BLaER1 (cell line): ENCODE measurements at regions not wholly inside any gene's neighbourhood (a gene's known extent, or its start where the extent isn't known, plus 50 kb on each side); places are given as distances from the start of the nearest gene placed in this dataset.
"Not testable (repeated sequence)": the region's sequence is repeated elsewhere in the genome, so short reads cannot be mapped to it uniquely, and the experiment has no call there.

Experiments
- H3K27ac ChIP-seq: shearing (Covaris generic); formaldehyde crosslinking; 2 replicates; pipeline ENCODE4 v1.8.1; 2022
- H3K27me3 ChIP-seq: shearing (Covaris generic); formaldehyde crosslinking; 2 replicates; pipeline ENCODE4 v1.8.1; 2022
- H3K36me3 ChIP-seq: shearing (Covaris generic); formaldehyde crosslinking; 2 replicates; pipeline ENCODE4 v1.8.1; 2022
- H3K4me1 ChIP-seq: shearing (Covaris generic); formaldehyde crosslinking; 2 replicates; pipeline ENCODE4 v1.8.1; 2022
- H3K4me2 ChIP-seq: shearing (Covaris generic); formaldehyde crosslinking; 2 replicates; pipeline ENCODE4 v1.8.1; 2022
- H3K4me3 ChIP-seq: shearing (Covaris generic); formaldehyde crosslinking; 2 replicates; pipeline ENCODE4 v1.8.1; 2022
- H3K9ac ChIP-seq: shearing (Covaris generic); formaldehyde crosslinking; 2 replicates; pipeline ENCODE4 v1.8.1; 2022
- H3K9me3 ChIP-seq: shearing (Covaris generic); formaldehyde crosslinking; 2 replicates; pipeline ENCODE4 v1.8.1; 2022
- H4K20me1 ChIP-seq: shearing (Covaris generic); formaldehyde crosslinking; 2 replicates; pipeline ENCODE4 v1.8.1; 2022
- Cebpa-rat ChIP-seq: shearing (Covaris generic); IDR thresholded peaks from 2 replicates; pipeline ENCODE4 v1.8.1; 2022

DNA sequence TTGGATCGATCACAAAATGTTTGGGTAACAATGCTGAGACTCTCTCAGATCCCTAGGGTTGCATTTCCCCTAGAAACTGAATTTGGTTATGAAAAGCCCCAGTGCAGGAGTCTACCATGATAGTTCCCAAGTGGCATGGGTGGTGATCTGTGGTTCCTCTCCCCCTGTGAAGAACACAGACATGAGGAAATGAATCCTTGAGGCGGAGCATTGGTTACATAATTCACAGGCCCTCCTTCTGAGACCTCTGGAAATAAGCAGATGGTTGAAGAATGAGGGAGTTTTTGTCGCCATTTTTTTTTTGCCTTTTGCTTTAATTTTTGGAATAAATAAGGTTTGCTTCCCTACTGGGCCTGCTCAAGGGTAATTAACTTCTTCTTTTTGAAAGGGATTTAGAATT is 597.0 kb upstream of the RBFOX1 start:
- Histone ChIP-seq H3K4me2 (no peak overlapping the region), H3K27ac (no peak overlapping the region), H3K36me3 (no peaks in the 10 kb centered on the region), H3K4me1 (no peaks in the 10 kb centered on the region), H3K9me3 (no peaks in the 10 kb centered on the region), H3K4me3 (no peak overlapping the region), H3K27me3 (no peaks in the 10 kb centered on the region), H4K20me1 (no peaks in the 10 kb centered on the region), H3K9ac (no peak overlapping the region)
- no peak for TF ChIP-seq Cebpa-rat

DNA sequence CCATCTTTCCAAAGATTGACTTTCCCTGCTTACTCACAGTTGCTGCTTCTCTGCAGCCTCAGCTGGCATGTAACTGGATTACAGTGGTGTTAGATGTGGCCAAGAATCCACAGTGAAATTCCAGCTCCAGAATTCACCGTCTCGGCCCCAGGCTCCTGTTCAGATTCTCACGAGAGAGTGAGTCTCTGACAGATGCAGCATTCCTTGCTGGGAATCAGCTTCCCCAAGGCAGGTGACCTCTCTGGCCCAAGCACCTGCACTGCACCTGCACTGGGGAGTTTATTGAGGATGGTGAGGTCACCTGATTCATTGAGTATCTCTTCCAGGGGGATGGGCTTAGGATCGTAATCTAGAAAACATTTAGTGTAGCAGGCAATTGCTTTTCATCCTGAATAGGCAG is 600.5 kb upstream of the RBFOX1 start:
- no peaks in the 10 kb centered on the region for H4K20me1 ChIP-seq
- no peak for TF ChIP-seq Cebpa-rat
- H3K4me2 ChIP-seq: no peak overlapping the region
- no peaks in the 10 kb centered on the region for H3K9me3 ChIP-seq
- no peak overlapping the region for H3K27ac ChIP-seq
- no peaks in the 10 kb centered on the region for H3K27me3 ChIP-seq
- no peaks in the 10 kb centered on the region for H3K4me1 ChIP-seq
- no peak overlapping the region for H3K4me3 ChIP-seq
- H3K9ac ChIP-seq: no peak overlapping the region
- no peaks in the 10 kb centered on the region for H3K36me3 ChIP-seq

DNA sequence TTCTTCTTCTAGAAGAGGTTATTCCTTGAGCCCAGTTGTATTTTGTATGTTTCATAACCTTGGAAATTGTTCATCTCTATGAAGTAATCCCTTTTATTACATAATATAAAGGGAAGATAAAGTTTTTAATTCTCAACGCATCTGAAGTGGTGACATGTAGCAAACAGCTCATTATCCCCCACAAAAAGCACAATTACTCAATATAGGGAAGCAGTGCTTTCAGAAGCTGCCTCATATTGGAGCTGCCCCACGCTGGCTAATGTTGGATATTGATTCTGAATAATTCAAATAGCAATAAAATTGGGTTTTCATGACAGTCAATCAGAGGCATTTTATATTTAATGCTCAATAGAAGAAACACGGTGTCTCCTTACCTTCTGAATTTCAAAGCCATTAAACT is 604.3 kb upstream of the RBFOX1 start:
- Histone ChIP-seq H3K9ac (no peak overlapping the region), H3K27me3 (no peaks in the 10 kb centered on the region), H3K9me3 (no peaks in the 10 kb centered on the region), H3K4me3 (no peak overlapping the region), H3K4me1 (no peaks in the 10 kb centered on the region), H4K20me1 (no peaks in the 10 kb centered on the region), H3K4me2 (no peak overlapping the region), H3K27ac (no peak overlapping the region), H3K36me3 (no peaks in the 10 kb centered on the region)
- no peak for TF ChIP-seq Cebpa-rat

DNA sequence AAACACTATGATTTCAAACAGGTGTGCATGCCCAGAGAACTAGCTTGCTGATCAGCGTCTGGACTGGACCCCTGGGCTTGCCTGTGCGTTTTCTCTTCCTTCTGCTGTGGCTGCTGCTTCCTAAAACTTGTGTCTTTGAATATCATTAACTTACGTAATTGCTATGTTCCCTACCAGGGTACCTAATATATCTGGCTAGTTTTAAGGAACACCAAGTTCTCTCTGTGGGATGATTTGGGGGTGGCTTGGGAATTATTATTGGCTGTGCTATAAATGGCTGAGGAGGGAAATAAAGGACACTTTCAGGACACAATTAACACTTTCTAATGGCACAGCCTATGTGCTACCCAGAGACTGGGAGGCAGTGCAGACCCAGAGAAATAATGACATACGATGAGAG is 606.0 kb upstream of the RBFOX1 start:
- Histone ChIP-seq H3K4me3 (no peak overlapping the region), H3K27me3 (no peaks in the 10 kb centered on the region), H3K4me2 (no peak overlapping the region), H3K27ac (no peak overlapping the region), H3K9me3 (no peaks in the 10 kb centered on the region), H3K9ac (no peak overlapping the region), H3K4me1 (no peaks in the 10 kb centered on the region), H3K36me3 (no peaks in the 10 kb centered on the region), H4K20me1 (no peaks in the 10 kb centered on the region)
- TF ChIP-seq Cebpa-rat: no peak

DNA sequence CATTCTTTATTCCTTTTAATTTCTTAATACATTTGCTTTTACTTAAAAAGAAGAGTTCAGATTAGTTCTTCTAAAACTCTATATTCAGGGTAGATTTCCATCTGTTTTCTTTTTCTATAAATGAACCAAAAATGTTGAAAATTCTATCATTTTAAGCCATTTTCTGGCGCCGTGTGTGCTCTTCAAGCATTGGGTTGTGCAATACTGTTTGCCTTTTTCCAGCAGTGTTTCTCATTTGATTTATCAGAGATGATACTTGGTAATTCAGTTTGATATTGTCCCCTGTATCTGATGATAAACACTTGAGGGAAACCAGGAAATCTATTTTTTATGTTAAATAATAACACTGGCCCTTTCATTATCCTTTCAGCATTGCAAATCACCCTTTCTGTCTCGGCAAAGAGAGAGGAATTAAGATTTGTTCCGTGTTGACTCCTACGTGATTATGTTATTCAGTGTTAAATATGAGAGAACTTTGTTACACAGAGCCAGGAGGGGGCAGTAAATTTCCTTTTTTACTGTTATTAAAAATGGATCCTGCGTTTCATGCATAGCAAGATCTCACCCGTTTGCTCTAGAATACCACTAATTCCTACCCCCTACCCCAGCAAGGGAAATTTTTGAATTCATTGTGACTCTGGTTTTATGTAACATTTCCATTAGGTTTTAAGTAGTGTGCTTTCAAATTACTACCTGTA is 606.9 kb upstream of the RBFOX1 start:
- Histone ChIP-seq H3K4me3 (no peak overlapping the region), H3K27ac (no peak overlapping the region), H3K9me3 (no peaks in the 10 kb centered on the region), H4K20me1 (no peaks in the 10 kb centered on the region), H3K27me3 (no peaks in the 10 kb centered on the region), H3K4me2 (no peak overlapping the region), H3K9ac (no peak overlapping the region), H3K36me3 (no peaks in the 10 kb centered on the region), H3K4me1 (no peaks in the 10 kb centered on the region)
- no peak for TF ChIP-seq Cebpa-rat

DNA sequence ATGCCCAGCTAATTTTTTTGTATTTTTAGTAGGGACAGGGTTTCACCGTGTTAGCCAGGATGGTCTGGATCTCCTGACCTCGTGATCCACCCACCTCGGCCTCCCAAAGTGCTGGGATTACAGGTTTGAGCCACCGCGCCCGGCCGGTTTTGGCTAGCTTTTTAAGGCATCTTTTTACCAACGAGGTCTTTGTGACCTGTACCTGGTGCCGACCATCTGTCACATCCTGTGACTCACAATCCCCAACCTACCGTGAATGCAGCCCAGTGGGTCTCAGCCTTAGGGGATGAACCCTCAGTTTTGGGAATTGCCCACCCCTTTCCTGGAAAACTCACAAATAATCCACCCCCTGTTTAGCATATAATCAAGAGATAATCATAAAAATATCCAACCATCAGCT is 607.4 kb upstream of the RBFOX1 start:
- H3K4me2 ChIP-seq, H3K9ac ChIP-seq, H3K36me3 ChIP-seq, H3K4me3 ChIP-seq, H4K20me1 ChIP-seq, H3K27ac ChIP-seq, H3K4me1 ChIP-seq, H3K27me3 ChIP-seq, H3K9me3 ChIP-seq: not testable (repeated sequence)

DNA sequence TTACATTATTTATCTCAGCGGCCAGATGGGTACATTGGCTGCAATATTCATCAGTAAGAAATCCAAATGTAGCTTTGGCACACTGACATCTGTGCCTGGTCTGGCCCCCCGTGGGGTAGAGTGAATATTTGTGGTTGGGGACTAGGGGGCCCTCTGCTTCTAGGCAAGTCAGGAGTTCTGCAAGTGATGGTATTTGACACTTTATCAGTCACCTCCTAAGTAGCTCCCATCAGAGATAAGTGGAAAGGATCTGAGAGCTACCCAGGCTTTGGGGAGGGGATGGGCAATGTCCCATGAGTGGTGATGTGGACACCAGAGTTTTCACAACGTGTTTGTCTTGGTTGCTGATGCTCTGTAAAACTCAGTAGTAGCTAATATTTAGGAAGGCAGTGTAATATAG is 609.9 kb upstream of the RBFOX1 start:
- Histone ChIP-seq H3K4me1 (no peaks in the 10 kb centered on the region), H4K20me1 (no peaks in the 10 kb centered on the region), H3K27me3 (no peaks in the 10 kb centered on the region), H3K9me3 (no peaks in the 10 kb centered on the region), H3K27ac (no peak overlapping the region), H3K36me3 (no peaks in the 10 kb centered on the region), H3K4me2 (no peak overlapping the region), H3K4me3 (no peak overlapping the region), H3K9ac (no peak overlapping the region)
- no peak for TF ChIP-seq Cebpa-rat

DNA sequence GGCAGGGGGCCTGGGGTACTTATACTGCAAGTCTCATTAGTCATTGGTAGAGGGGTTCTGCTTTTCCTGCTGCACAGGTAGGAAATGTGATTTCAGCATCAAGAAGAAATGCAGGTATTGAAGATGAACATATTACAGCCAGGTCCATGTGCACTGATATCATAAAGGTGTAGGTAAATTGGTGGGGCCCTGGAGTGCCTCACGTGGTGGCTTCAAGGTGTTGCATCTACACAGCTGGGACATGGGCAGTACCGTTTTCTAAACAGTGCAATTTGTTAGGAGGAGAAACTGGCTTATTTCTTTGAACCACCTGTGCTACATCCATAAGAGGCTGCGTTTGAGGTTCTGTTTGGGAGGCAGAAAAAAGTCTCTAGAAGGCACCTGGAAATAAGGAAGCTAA is 618.1 kb upstream of the RBFOX1 start:
- no peak overlapping the region for H3K9ac ChIP-seq
- no peaks in the 10 kb centered on the region for H3K27me3 ChIP-seq
- H3K27ac ChIP-seq: no peak overlapping the region
- H4K20me1 ChIP-seq: no peaks in the 10 kb centered on the region
- no peaks in the 10 kb centered on the region for H3K4me1 ChIP-seq
- H3K4me2 ChIP-seq: no peak overlapping the region
- TF ChIP-seq Cebpa-rat: no peak
- no peak overlapping the region for H3K4me3 ChIP-seq
- peaks cover 8% of the 10 kb centered on the region; the same call in 1 of the 2 replicates for H3K9me3 ChIP-seq
- H3K36me3 ChIP-seq: no peaks in the 10 kb centered on the region

DNA sequence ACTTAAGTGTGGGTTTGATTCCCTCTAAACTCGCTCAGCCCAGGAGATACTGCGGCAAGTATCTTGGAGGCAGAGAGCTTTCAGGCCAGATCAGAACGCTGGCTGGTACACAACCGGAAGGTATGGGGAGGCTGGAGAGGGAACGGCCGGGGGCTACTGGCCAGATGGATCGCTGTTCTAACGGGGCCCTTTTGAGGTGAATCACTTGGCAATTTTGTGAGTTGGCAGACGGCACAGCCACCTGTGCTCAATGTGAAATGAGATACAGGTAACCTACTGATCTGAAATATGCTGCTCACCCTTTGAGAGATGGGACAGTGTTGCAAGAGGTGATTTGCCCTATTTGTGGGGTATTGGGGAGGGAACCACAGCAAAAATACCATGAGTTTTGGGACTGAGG is 622.9 kb upstream of the RBFOX1 start:
- no peak overlapping the region for H3K9ac ChIP-seq
- no peak overlapping the region for H3K27ac ChIP-seq
- no peaks in the 10 kb centered on the region for H3K27me3 ChIP-seq

DNA sequence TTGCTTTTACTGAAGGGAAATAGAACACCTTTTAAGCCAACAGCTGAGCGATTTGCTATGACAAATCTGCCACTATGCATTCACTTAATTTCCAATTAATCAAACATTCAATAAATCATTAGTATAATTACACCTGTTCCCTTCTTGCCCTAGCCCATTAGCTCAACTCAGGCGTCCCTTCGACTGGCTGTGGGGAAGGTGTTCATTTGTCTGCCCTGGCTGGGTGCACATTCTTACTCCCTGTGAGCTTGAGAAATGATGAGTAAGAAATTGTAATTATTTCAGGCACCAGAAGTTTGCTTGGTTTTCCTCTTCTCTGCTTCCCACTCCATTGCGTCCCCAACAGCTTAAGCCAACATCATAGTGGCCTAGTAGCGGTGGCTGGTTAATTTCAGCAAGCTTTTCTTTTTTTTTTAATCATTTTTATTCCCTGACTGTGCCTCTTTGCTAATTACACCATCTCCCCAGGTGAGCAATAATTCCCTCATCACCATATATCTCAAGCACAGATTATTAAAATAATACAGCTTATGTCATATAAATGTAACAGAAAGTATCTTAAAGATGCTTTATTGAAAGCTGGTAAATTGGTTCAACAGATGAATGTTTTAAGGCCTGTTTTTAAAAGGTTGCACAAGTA is 623.9 kb upstream of the RBFOX1 start:
- Histone ChIP-seq H3K36me3 (no peaks in the 10 kb centered on the region), H3K4me1 (no peaks in the 10 kb centered on the region), H4K20me1 (no peaks in the 10 kb centered on the region), H3K27me3 (no peaks in the 10 kb centered on the region), H3K9me3 (peaks cover 8% of the 10 kb centered on the region; the same call in 1 of the 2 replicates), H3K4me3 (no peak overlapping the region), H3K27ac (no peak overlapping the region), H3K9ac (no peak overlapping the region), H3K4me2 (no peak overlapping the region)
- TF ChIP-seq Cebpa-rat: no peak

More for the DNA sequence above, 622.9 kb upstream of the RBFOX1 start:
- H3K9me3 ChIP-seq: peaks cover 8% of the 10 kb centered on the region; the same call in 1 of the 2 replicates
- H3K36me3 ChIP-seq: no peaks in the 10 kb centered on the region
- no peaks in the 10 kb centered on the region for H3K4me1 ChIP-seq
- H3K4me3 ChIP-seq: no peak overlapping the region
- H4K20me1 ChIP-seq: no peaks in the 10 kb centered on the region
- no peak overlapping the region for H3K4me2 ChIP-seq
- no peak for TF ChIP-seq Cebpa-rat
